ENCODE measurements at regions not wholly inside any gene's neighbourhood (a gene's known extent, or its start where the extent isn't known, plus 50 kb on each side); places are given as distances from the start of the nearest gene placed in this dataset.

DNA sequence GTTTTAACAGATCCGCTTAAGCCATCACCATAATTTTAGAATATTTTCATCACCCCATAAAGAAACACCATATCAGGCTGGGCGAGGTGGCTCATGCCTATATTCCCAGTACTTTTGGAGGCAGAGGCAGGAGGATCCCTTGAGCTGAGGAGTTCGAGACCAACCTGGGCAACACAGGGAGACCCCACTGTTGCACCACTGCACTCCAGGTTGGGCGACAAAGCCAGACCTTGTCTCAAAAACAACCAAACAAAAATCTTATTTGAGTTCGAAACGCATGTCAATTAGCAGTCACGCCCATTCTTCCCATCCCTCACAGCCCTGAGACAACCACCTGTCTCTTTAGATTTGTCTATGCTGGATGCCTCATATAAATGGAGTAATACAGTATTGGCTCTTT is 119.9 kb downstream of the KLF13 start:
- Histone ChIP-seq H3K27ac (no peak overlapping the region), H3K4me3 (no peak overlapping the region), H3K36me3 (no peaks in the 10 kb centered on the region), H3K27me3 (no peaks in the 10 kb centered on the region), H3K4me1 (peaks cover 0 to 22% (median 2%) of the 10 kb centered on the region in 4 donors), H3K9me3 (peaks cover 0 to 7% (median 2%) of the 10 kb centered on the region in 4 donors)
- whole genome bisulfite sequencing, 2 donors = 92 to 95% methylated on average over 7 of the region's 7 CpGs
- TF ChIP-seq, protein P1, sequence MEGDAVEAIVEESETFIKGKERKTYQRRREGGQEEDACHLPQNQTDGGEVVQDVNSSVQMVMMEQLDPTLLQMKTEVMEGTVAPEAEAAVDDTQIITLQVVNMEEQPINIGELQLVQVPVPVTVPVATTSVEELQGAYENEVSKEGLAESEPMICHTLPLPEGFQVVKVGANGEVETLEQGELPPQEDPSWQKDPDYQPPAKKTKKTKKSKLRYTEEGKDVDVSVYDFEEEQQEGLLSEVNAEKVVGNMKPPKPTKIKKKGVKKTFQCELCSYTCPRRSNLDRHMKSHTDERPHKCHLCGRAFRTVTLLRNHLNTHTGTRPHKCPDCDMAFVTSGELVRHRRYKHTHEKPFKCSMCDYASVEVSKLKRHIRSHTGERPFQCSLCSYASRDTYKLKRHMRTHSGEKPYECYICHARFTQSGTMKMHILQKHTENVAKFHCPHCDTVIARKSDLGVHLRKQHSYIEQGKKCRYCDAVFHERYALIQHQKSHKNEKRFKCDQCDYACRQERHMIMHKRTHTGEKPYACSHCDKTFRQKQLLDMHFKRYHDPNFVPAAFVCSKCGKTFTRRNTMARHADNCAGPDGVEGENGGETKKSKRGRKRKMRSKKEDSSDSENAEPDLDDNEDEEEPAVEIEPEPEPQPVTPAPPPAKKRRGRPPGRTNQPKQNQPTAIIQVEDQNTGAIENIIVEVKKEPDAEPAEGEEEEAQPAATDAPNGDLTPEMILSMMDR (IDR thresholded peaks at IDR 0.05) = no peak
- TF ChIP-seq POLR2A (IDR thresholded peaks at IDR 0.05) = no peak
- no peak for TF ChIP-seq EP300 (IDR thresholded peaks at IDR 0.05)
- no peak for DNase-seq (ENCODE audit: low spot score in 2 of 2)

DNA sequence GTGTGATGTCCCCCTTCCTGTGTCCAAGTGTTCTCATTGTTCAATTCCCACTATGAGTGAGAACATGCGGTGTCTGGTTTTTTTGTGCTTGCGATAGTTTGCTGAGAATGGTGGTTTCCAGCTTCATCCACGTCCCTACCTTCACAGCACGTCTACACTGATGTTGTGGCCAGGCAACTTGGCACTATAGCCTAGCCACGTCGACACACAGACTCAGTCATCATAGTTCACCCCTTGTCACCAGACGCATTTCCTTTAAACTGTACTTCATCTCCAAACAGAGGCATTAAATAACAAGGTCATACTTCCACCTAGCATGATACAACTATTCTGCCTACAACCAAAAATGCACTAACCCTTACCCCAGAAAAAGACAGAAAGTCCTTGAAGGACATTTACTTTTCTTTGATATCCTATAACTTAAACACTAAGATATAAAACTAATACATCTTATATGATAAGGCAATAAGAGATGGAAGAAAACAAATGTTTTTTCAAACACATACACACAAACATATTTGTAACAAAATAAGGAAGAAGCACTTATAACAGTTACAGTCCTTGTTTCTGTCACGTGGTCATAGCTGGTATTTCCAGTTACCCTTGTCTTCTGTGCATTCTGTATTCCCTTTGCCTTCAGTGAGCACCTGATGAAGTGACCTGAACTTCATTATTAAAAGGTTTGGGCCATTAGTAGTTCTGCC is 121.4 kb downstream of the KLF13 start:
- Histone ChIP-seq H3K27ac (no peak overlapping the region), H3K27me3 (no peaks in the 10 kb centered on the region), H3K9me3 (peaks cover 0 to 13% (median 5%) of the 10 kb centered on the region in 4 donors), H3K36me3 (no peaks in the 10 kb centered on the region), H3K4me1 (peaks cover 0 to 8% (median 2%) of the 10 kb centered on the region in 4 donors), H3K4me3 (no peak overlapping the region)
- no peak for DNase-seq (ENCODE audit: low spot score in 2 of 2)
- TF ChIP-seq POLR2A (IDR thresholded peaks at IDR 0.05) = no peak
- no peak for TF ChIP-seq EP300 (IDR thresholded peaks at IDR 0.05)
- TF ChIP-seq, protein P1 (IDR thresholded peaks at IDR 0.05) = no peak
- WGBS, 2 donors = 81% methylated on average over 8 of the region's 8 CpGs

DNA sequence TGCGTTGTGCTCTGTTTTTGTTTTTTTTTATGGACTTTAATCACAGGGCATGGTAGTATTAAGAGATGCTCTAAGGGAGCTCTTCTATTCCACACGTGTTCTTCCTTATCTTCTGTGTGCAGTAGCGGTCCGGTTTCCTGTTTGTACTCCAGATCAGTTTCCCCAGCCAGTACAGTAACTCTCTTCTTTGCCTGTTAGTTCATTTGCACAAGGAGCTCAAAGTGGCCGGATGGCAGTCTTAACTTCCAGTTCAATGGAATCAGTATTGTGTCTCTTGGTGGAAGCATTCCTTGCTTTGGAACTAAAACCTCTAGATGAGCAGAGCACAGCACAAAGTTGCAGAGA is 122.0 kb downstream of the KLF13 start:
- no peak for TF ChIP-seq EP300 (IDR thresholded peaks at IDR 0.05)
- TF ChIP-seq, protein P1 (IDR thresholded peaks at IDR 0.05) = no peak
- TF ChIP-seq POLR2A (IDR thresholded peaks at IDR 0.05) = no peak
- Histone ChIP-seq H3K4me3 (no peak overlapping the region), H3K27me3 (no peaks in the 10 kb centered on the region), H3K36me3 (no peaks in the 10 kb centered on the region), H3K27ac (no peak overlapping the region), H3K4me1 (peaks cover 0 to 3% (median 1%) of the 10 kb centered on the region in 4 donors), H3K9me3 (peaks cover 0 to 16% (median 5%) of the 10 kb centered on the region in 4 donors)
- DNase-seq (ENCODE audit: low spot score in 2 of 2) = no peak
- WGBS, 2 donors = 54 to 68% methylated on average over 5 of the region's 5 CpGs

DNA sequence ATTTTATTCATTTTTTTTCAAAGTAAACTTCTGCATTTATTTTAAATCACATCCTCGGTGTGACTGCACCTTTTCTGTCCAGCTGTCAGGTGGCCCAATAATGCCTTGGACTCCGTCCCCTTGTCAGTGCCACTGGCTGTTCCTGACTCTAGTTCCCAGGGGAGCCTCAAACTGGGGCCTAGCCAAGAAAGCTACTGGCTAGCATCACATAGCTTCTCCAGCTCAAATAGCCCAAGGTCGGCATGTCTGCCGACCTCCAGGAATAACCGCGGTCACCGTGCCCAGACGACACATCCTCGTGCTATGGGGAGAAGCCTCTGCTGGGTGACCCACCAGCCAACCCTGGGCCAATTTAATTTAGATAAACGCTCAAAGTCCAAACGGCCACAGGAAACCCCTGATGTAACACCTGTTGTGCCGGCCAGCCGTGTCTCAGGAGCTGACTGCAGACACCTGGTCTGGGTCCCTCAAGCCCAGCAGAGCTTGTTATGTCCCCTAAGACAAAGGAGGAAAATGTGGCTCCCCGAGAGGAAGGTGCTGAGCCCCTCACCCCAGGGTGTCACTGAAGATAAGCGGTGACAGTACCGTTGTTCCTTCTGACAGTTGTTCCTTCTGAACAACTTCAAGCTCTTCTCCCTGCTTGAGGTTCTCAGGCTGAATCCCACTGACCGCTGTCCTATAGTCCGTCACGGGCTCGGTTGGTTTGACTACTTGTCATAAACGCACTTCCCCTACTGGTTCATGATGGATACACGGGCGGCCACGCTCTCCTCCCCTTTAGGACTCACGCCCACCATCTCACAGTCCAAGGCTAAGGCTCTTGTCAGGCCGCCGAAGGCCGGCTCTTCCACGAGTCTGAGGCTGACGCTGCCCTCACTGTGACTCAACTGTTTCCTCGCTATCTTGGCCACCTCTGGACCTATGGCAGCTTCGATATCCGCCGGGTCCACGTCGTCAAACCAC is 126.2 kb downstream of the KLF13 start:
- no peaks in the 10 kb centered on the region for H3K27me3 ChIP-seq
- TF ChIP-seq EP300 (IDR thresholded peaks at IDR 0.05) = no peak
- TF ChIP-seq POLR2A (IDR thresholded peaks at IDR 0.05) = no peak
- TF ChIP-seq, protein P1 (IDR thresholded peaks at IDR 0.05) = no peak
- DNase-seq (ENCODE audit: low spot score in 2 of 2) = no peak
- peaks cover 0 to 12% (median 3%) of the 10 kb centered on the region in 4 donors for H3K4me1 ChIP-seq
- no peak overlapping the region for H3K27ac ChIP-seq
- 91 to 93% methylated on average over 36 of the region's 36 CpGs for WGBS, 2 donors
- peaks cover 0 to 28% (median 5%) of the 10 kb centered on the region in 4 donors for H3K9me3 ChIP-seq
- no peak overlapping the region for H3K4me3 ChIP-seq
- no peaks in the 10 kb centered on the region for H3K36me3 ChIP-seq
